ENCODE measurements at regions not wholly inside any gene's neighbourhood (a gene's known extent, or its start where the extent isn't known, plus 50 kb on each side); places are given as distances from the start of the nearest gene placed in this dataset.

DNA sequence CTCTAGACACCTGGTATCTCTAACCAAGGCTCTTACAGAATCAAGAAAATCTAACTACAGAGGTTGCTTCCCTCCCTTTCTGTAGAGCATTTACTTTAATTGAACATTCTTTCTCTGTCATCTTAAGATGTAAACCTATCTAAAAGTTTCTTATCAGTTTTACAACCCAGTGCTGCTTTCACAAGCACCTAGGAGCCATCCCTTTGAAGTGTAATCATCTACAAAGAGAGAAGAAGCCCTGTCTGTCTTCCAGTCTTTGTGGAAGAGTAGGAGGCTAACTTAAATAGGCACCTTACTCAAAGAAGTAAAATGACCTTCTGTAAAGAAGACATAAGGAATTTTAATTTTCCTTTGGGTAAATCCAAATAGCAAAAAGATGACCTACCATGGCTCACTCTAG lies 763.9 kb upstream of the LRFN5 start:
- ATAC-seq (ENCODE audit: low FRiP score), result no peak
- TF ChIP-seq, protein P1, sequence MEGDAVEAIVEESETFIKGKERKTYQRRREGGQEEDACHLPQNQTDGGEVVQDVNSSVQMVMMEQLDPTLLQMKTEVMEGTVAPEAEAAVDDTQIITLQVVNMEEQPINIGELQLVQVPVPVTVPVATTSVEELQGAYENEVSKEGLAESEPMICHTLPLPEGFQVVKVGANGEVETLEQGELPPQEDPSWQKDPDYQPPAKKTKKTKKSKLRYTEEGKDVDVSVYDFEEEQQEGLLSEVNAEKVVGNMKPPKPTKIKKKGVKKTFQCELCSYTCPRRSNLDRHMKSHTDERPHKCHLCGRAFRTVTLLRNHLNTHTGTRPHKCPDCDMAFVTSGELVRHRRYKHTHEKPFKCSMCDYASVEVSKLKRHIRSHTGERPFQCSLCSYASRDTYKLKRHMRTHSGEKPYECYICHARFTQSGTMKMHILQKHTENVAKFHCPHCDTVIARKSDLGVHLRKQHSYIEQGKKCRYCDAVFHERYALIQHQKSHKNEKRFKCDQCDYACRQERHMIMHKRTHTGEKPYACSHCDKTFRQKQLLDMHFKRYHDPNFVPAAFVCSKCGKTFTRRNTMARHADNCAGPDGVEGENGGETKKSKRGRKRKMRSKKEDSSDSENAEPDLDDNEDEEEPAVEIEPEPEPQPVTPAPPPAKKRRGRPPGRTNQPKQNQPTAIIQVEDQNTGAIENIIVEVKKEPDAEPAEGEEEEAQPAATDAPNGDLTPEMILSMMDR (IDR thresholded peaks at IDR 0.05), result no peak
- DNase-seq (ENCODE audit: low spot score), result no peak

GRCh38 chr14:40841886-40842285 lies 764.8 kb upstream of the LRFN5 start:
- DNase-seq (ENCODE audit: low spot score), result no peak
- TF ChIP-seq, protein P1 (IDR thresholded peaks at IDR 0.05), result no peak
- no peak for ATAC-seq (ENCODE audit: low FRiP score)

- DNase-seq (ENCODE audit: low spot score) (no peak), ATAC-seq (ENCODE audit: low FRiP score) (no peak)
- TF ChIP-seq, protein P1 (IDR thresholded peaks at IDR 0.05), result no peak
Measured at GRCh38 chr14:40838601-40839000, 768.1 kb upstream of the LRFN5 start.

DNA sequence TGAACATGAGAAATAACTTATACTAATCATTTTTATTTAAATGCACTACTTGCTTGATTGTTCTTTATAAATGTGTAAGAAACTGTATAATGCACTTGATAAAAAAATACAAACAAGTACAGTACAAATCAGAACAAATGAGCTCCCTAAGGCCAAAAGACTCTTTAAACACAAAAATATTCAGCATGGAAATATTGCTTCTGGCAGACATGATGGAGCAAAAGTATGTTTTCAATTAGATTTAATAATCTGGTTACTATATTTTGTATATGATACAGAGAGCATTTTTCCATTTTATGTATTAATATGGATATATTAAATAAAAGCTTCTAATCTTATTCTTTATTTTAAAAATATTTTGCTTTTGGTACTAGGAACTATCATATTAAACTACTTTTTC lies 800.2 kb upstream of the LRFN5 start:
- DNase-seq (ENCODE audit: low spot score) (no peak), ATAC-seq (ENCODE audit: low FRiP score) (no peak)
- TF ChIP-seq, protein P1 (IDR thresholded peaks at IDR 0.05), result no peak

DNA sequence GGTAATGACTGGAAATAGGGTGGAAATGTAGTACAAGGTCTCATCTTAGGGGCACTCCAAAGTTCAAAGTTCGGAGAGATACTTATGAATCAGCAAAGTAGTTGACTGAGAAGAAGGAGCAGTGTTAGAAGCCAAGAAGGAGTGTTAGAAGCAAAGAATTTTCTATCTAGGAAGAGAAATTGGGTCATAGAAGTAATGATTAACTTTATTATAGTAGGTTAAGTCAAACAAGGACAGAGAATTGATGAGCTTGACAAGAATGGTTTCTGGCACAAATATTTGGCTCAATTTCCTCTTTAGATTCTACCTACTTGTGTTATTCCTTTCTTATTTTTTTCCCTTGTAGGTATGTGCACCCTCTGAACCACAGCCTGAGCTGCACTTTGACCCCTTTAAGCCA lies 810.5 kb upstream of the LRFN5 start:
- no peak for ATAC-seq (ENCODE audit: low FRiP score)
- DNase-seq (ENCODE audit: low spot score), result no peak
- TF ChIP-seq, protein P1 (IDR thresholded peaks at IDR 0.05), result no peak

DNA sequence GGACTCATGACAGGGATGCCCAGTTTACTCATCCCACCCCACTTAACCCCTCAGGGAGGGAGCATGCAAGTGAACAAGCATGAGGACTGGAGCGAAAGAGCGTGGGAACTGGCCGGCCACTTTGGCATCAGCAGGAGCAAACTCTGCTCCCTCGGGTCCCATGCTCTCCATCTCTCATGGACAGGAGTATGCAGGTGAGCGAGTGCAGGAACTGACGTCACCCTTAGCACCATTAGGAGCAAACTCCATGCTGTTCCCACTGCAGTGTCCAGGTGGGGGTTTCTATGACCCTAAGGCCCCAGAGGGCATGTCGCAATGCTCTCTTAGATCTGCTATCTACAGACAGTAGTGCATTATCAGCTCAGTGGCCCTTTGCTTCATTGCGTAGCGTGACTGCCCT lies 821.8 kb upstream of the LRFN5 start:
- TF ChIP-seq, protein P1 (IDR thresholded peaks at IDR 0.05), result no peak
- DNase-seq (ENCODE audit: low spot score), result no peak
- ATAC-seq (ENCODE audit: low FRiP score), result no peak

DNA sequence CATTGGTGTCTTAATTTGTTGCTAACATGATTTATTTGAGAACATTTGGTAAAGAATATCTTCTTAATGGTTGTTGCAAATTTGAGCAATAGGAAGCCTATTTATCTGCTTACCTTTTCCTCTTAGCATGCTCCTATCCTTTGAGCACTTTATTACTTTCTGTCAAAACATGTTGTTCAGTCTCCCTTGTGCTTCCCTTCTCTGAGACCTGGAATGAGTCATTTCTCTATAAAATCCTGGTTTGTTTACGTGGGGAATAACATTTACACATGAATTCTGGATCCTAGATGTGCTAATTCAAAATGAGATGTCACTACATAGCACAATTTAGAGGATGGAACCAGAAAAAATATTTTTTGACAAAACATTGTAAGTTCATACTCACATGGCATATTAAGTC lies 844.0 kb upstream of the LRFN5 start:
- TF ChIP-seq, protein P1 (IDR thresholded peaks at IDR 0.05), result no peak
- ATAC-seq (ENCODE audit: low FRiP score) (no peak), DNase-seq (ENCODE audit: low spot score) (no peak)
